PC-9 (cell line): ENCODE measurements at regions not wholly inside any gene's neighbourhood (a gene's known extent, or its start where the extent isn't known, plus 50 kb on each side); places are given as distances from the start of the nearest gene placed in this dataset.

Experiments used
- EZH2 ChIP-seq: fragments of 200-600 bp; sonication (generic); IDR thresholded peaks from 2 replicates; pipeline ENCODE4 v1.8.0; 2017; ENCODE audit warnings: antibody characterized with exemption, low read depth
- TF ChIP-seq, protein P1 (sequence below): fragments of 200-600 bp; sonication (generic); conservative IDR thresholded peaks from 2 replicates; pipeline ENCODE4 v1.6.1; 2017; ENCODE audit warnings: mixed run types, antibody characterized with exemption, mild to moderate bottlenecking, moderate library complexity

DNA sequence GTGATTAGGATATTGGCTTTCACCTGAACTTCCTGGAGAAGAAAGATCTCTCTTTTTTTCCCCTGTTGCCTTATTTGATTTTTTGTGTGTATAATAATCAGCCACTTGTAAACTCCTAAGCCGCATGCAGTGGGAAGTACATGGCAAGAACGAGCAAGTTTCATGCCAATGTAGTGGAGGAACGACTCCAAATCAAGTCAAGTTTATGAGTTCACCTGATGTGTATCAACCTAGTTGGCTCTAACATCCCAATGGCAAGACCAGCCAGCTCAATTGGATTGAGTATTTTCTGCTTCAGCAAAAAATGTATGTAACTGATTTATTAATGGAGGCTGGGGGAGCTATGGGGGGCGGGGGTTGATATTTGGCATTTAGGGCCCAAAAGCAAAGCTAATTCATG lies 65.5 kb upstream of the LYZL1 start:
- TF ChIP-seq, protein P1, sequence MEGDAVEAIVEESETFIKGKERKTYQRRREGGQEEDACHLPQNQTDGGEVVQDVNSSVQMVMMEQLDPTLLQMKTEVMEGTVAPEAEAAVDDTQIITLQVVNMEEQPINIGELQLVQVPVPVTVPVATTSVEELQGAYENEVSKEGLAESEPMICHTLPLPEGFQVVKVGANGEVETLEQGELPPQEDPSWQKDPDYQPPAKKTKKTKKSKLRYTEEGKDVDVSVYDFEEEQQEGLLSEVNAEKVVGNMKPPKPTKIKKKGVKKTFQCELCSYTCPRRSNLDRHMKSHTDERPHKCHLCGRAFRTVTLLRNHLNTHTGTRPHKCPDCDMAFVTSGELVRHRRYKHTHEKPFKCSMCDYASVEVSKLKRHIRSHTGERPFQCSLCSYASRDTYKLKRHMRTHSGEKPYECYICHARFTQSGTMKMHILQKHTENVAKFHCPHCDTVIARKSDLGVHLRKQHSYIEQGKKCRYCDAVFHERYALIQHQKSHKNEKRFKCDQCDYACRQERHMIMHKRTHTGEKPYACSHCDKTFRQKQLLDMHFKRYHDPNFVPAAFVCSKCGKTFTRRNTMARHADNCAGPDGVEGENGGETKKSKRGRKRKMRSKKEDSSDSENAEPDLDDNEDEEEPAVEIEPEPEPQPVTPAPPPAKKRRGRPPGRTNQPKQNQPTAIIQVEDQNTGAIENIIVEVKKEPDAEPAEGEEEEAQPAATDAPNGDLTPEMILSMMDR = no peak
- no peak for TF ChIP-seq EZH2
